Subcutaneous abdominal adipose tissue (tissue), 5 donors: ENCODE measurements at regions not wholly inside any gene's neighbourhood (a gene's known extent, or its start where the extent isn't known, plus 50 kb on each side); places are given as distances from the start of the nearest gene placed in this dataset.

Experiments
- H3K27ac ChIP-seq: one replicate; pipeline ENCODE4 v1.7.0; 2013; ENCODE audit warnings: low read depth, mild to moderate bottlenecking, inconsistent platforms, low read length, moderate library complexity
- H3K27me3 ChIP-seq, 5 donors: one replicate each; pipeline ENCODE4 v1.7.0; 2013; ENCODE audit warnings: low read length in 5 of 5, inconsistent platforms in 1 of 5; ENCODE audit not compliant: control insufficient read depth in 5 of 5, insufficient read depth in 4 of 5
- H3K36me3 ChIP-seq, 5 donors: one replicate each; pipeline ENCODE4 v1.7.0; 2013; ENCODE audit warnings: low read length in 5 of 5; ENCODE audit not compliant: control insufficient read depth in 5 of 5, insufficient read depth in 5 of 5
- H3K4me1 ChIP-seq, 5 donors: one replicate each; pipeline ENCODE4 v1.7.0; 2013; ENCODE audit warnings: low read length in 5 of 5, mild to moderate bottlenecking in 3 of 5, moderate library complexity in 1 of 5; ENCODE audit not compliant: control insufficient read depth in 5 of 5, insufficient read depth in 5 of 5
- H3K4me3 ChIP-seq, 5 donors: one replicate each; pipeline ENCODE4 v1.7.0; 2013; ENCODE audit warnings: low read length in 5 of 5, low read depth in 1 of 5
- H3K9ac ChIP-seq, 5 donors: one replicate each; pipeline ENCODE4 v1.7.0; 2013; ENCODE audit warnings: low read length in 5 of 5, mild to moderate bottlenecking in 4 of 5, moderate library complexity in 3 of 5
- H3K9me3 ChIP-seq, 5 donors: one replicate each; pipeline ENCODE4 v1.7.0; 2013; ENCODE audit warnings: low read length in 5 of 5; ENCODE audit not compliant: control insufficient read depth in 5 of 5
- donor health status: healthy.
- donor health status: healthy.
- donor health status: healthy.
- donor health status: healthy.
- donor health status: healthy.

GRCh38 chr5:93034621-93035590, 546.1 kb downstream of the NR2F1-AS1 start:
- Histone ChIP-seq H3K27me3 (no peaks in the 10 kb centered on the region), H3K9ac (no peak overlapping the region), H3K4me3 (no peak overlapping the region), H3K4me1 (peaks cover 0 to 7% (median 0%) of the 10 kb centered on the region in 5 donors), H3K27ac (no peak overlapping the region), H3K9me3 (no peaks in the 10 kb centered on the region), H3K36me3 (no peaks in the 10 kb centered on the region)

GRCh38 chr5:93022796-93023447, 558.1 kb downstream of the NR2F1-AS1 start:
- H3K9ac ChIP-seq, result no peak overlapping the region
- no peaks in the 10 kb centered on the region for H3K36me3 ChIP-seq
- H3K27me3 ChIP-seq, result no peaks in the 10 kb centered on the region
- no peaks in the 10 kb centered on the region for H3K4me1 ChIP-seq
- H3K4me3 ChIP-seq, result no peak overlapping the region
- no peaks in the 10 kb centered on the region for H3K9me3 ChIP-seq
- no peak overlapping the region for H3K27ac ChIP-seq

GRCh38 chr5:93022211-93022610, 558.8 kb downstream of the NR2F1-AS1 start:
- no peak overlapping the region for H3K4me3 ChIP-seq
- H3K9ac ChIP-seq, result no peak overlapping the region
- no peaks in the 10 kb centered on the region for H3K9me3 ChIP-seq
- H3K27me3 ChIP-seq, result no peaks in the 10 kb centered on the region
- H3K4me1 ChIP-seq, result no peaks in the 10 kb centered on the region
- H3K36me3 ChIP-seq, result no peaks in the 10 kb centered on the region
- H3K27ac ChIP-seq, result no peak overlapping the region

GRCh38 chr5:93019896-93020295, 561.1 kb downstream of the NR2F1-AS1 start:
- Histone ChIP-seq H3K9ac (no peak overlapping the region), H3K4me3 (no peak overlapping the region), H3K27ac (no peak overlapping the region), H3K36me3 (no peaks in the 10 kb centered on the region), H3K27me3 (no peaks in the 10 kb centered on the region), H3K9me3 (no peaks in the 10 kb centered on the region), H3K4me1 (no peaks in the 10 kb centered on the region)

GRCh38 chr5:93018461-93018860, 562.6 kb downstream of the NR2F1-AS1 start:
- Histone ChIP-seq H3K36me3 (no peaks in the 10 kb centered on the region), H3K27me3 (no peaks in the 10 kb centered on the region), H3K4me1 (no peaks in the 10 kb centered on the region), H3K4me3 (no peak overlapping the region), H3K27ac (no peak overlapping the region), H3K9ac (no peak overlapping the region), H3K9me3 (no peaks in the 10 kb centered on the region)

- no peaks in the 10 kb centered on the region for H3K27me3 ChIP-seq
- H3K4me1 ChIP-seq, result no peaks in the 10 kb centered on the region
- no peaks in the 10 kb centered on the region for H3K36me3 ChIP-seq
- no peak overlapping the region for H3K4me3 ChIP-seq
- no peaks in the 10 kb centered on the region for H3K9me3 ChIP-seq
- no peak overlapping the region for H3K9ac ChIP-seq
- no peak overlapping the region for H3K27ac ChIP-seq
Observed at GRCh38 chr5:93017849-93018248, 563.2 kb downstream of the NR2F1-AS1 start.

GRCh38 chr5:93017376-93017775, 563.6 kb downstream of the NR2F1-AS1 start:
- H3K4me1 ChIP-seq, result no peaks in the 10 kb centered on the region
- no peak overlapping the region for H3K9ac ChIP-seq
- H3K9me3 ChIP-seq, result no peaks in the 10 kb centered on the region
- H3K27me3 ChIP-seq, result no peaks in the 10 kb centered on the region
- H3K27ac ChIP-seq, result no peak overlapping the region
- H3K36me3 ChIP-seq, result no peaks in the 10 kb centered on the region
- H3K4me3 ChIP-seq, result no peak overlapping the region

GRCh38 chr5:93010616-93011015, 570.4 kb downstream of the NR2F1-AS1 start:
- Histone ChIP-seq H3K27ac (no peak overlapping the region), H3K9ac (no peak overlapping the region), H3K27me3 (no peaks in the 10 kb centered on the region), H3K9me3 (peaks cover 0 to 3% (median 0%) of the 10 kb centered on the region in 5 donors), H3K4me3 (no peak overlapping the region), H3K4me1 (no peaks in the 10 kb centered on the region), H3K36me3 (no peaks in the 10 kb centered on the region)

GRCh38 chr5:93010037-93010436, 571.0 kb downstream of the NR2F1-AS1 start:
- no peaks in the 10 kb centered on the region for H3K4me1 ChIP-seq
- H3K27ac ChIP-seq, result no peak overlapping the region
- no peaks in the 10 kb centered on the region for H3K36me3 ChIP-seq
- no peak overlapping the region for H3K4me3 ChIP-seq
- peaks cover 0 to 3% (median 0%) of the 10 kb centered on the region in 5 donors for H3K9me3 ChIP-seq
- H3K9ac ChIP-seq, result no peak overlapping the region
- H3K27me3 ChIP-seq, result no peaks in the 10 kb centered on the region

- Histone ChIP-seq H3K4me1 (no peaks in the 10 kb centered on the region), H3K36me3 (no peaks in the 10 kb centered on the region), H3K4me3 (no peak overlapping the region), H3K9ac (no peak overlapping the region), H3K9me3 (peaks cover 0 to 3% (median 0%) of the 10 kb centered on the region in 5 donors), H3K27ac (no peak overlapping the region), H3K27me3 (no peaks in the 10 kb centered on the region)
Observed at GRCh38 chr5:93008502-93009207, 572.4 kb downstream of the NR2F1-AS1 start.
